ENCODE measurements at regions not wholly inside any gene's neighbourhood (a gene's known extent, or its start where the extent isn't known, plus 50 kb on each side); places are given as distances from the start of the nearest gene placed in this dataset.
"Not testable (repeated sequence)": the region's sequence is repeated elsewhere in the genome, so short reads cannot be mapped to it uniquely, and the experiment has no call there.

GRCh38 chr4:184949020-184949419, 69.3 kb upstream of the HELT start:
- DNase-seq (ENCODE audit: low read depth), result no peak

GRCh38 chr4:184950117-184950830, 68.0 kb upstream of the HELT start:
- no peak for DNase-seq (ENCODE audit: low read depth)

- no peak for DNase-seq (ENCODE audit: low read depth)
Measured at GRCh38 chr4:184950926-184951325, 67.4 kb upstream of the HELT start.

GRCh38 chr4:184951668-184952160, 66.6 kb upstream of the HELT start:
- no peak for DNase-seq (ENCODE audit: low read depth)

- DNase-seq (ENCODE audit: low read depth), result no peak
Measured at GRCh38 chr4:184952522-184952921, 65.8 kb upstream of the HELT start.

- no peak for DNase-seq (ENCODE audit: low read depth)
Measured at GRCh38 chr4:184953421-184953945, 64.8 kb upstream of the HELT start.

GRCh38 chr4:184953971-184954370, 64.3 kb upstream of the HELT start:
- DNase-seq (ENCODE audit: low read depth), result no peak

- DNase-seq (ENCODE audit: low read depth), result no peak
Measured at GRCh38 chr4:184954482-184954881, 63.8 kb upstream of the HELT start.

- DNase-seq (ENCODE audit: low read depth), result no peak
Measured at GRCh38 chr4:184955116-184955515, 63.2 kb upstream of the HELT start.

- no peak for DNase-seq (ENCODE audit: low read depth)
Measured at GRCh38 chr4:184955636-184956035, 62.7 kb upstream of the HELT start.

GRCh38 chr4:184957446-184958115, 60.7 kb upstream of the HELT start:
- DNase-seq (ENCODE audit: low read depth), result no peak

GRCh38 chr4:184958127-184958922, 60.0 kb upstream of the HELT start:
- DNase-seq (ENCODE audit: low read depth), result no peak

- DNase-seq (ENCODE audit: low read depth), result no peak
Measured at GRCh38 chr4:184958923-184959210, 59.4 kb upstream of the HELT start.

- DNase-seq (ENCODE audit: low read depth), result no peak
Measured at GRCh38 chr4:184959309-184959708, 59.0 kb upstream of the HELT start.

GRCh38 chr4:184959786-184960185, 58.5 kb upstream of the HELT start:
- DNase-seq (ENCODE audit: low read depth), result no peak

- no peak for DNase-seq (ENCODE audit: low read depth)
Measured at GRCh38 chr4:184960505-184960971, 57.8 kb upstream of the HELT start.

- DNase-seq (ENCODE audit: low read depth), result no peak
Measured at GRCh38 chr4:184961660-184962059, 56.6 kb upstream of the HELT start.

GRCh38 chr4:184962125-184962638, 56.1 kb upstream of the HELT start:
- no peak for DNase-seq (ENCODE audit: low read depth)

- not testable (repeated sequence) for DNase-seq (ENCODE audit: low read depth)
Measured at GRCh38 chr4:184965230-184966050, 52.9 kb upstream of the HELT start.

GRCh38 chr4:184966051-184966691, 52.1 kb upstream of the HELT start:
- DNase-seq (ENCODE audit: low read depth), result not testable (repeated sequence)

GRCh38 chr4:184967699-184968098, 50.6 kb upstream of the HELT start:
- DNase-seq (ENCODE audit: low read depth), result not testable (repeated sequence)
